Ishikawa (cell line): ENCODE measurements at regions not wholly inside any gene's neighbourhood (a gene's known extent, or its start where the extent isn't known, plus 50 kb on each side); places are given as distances from the start of the nearest gene placed in this dataset.

Experiments
- CEBPB ChIP-seq: IDR thresholded peaks from 2 replicates; pipeline ENCODE4 v1.6.1; 2012
- CREB1 ChIP-seq: IDR thresholded peaks from 2 replicates; pipeline ENCODE4 v1.6.1; 2012; ENCODE audit warnings: low read depth
- EGR1 ChIP-seq: IDR thresholded peaks from 2 replicates; pipeline ENCODE4 v1.6.1; 2012
- EP300 ChIP-seq: IDR thresholded peaks from 2 replicates; pipeline ENCODE4 v1.6.1; 2012; ENCODE audit warnings: borderline replicate concordance
- FOXM1 ChIP-seq: IDR thresholded peaks from 2 replicates; pipeline ENCODE4 v1.6.1; 2012; ENCODE audit warnings: low read depth, borderline replicate concordance
- MAX ChIP-seq: IDR thresholded peaks from 2 replicates; pipeline ENCODE4 v1.6.1; 2012
- NFIC ChIP-seq: IDR thresholded peaks from 2 replicates; pipeline ENCODE4 v1.6.1; 2012
- RAD21 ChIP-seq: IDR thresholded peaks from 2 replicates; pipeline ENCODE4 v1.6.1; 2012; ENCODE audit warnings: low read depth
- TAF1 ChIP-seq: IDR thresholded peaks from 2 replicates; pipeline ENCODE4 v1.6.1; 2012; ENCODE audit warnings: low read depth, mild to moderate bottlenecking
- TCF12 ChIP-seq: IDR thresholded peaks from 2 replicates; pipeline ENCODE4 v1.6.1; 2012; ENCODE audit warnings: low read depth
- TEAD4 ChIP-seq: IDR thresholded peaks from 2 replicates; pipeline ENCODE4 v1.6.1; 2012
- TF ChIP-seq, protein P1 (sequence below): IDR thresholded peaks from 2 replicates; pipeline ENCODE4 v1.6.1; 2012; ENCODE audit warnings: low read depth, mild to moderate bottlenecking

- no peak for TF ChIP-seq TEAD4
- no peak for TF ChIP-seq EP300
- TF ChIP-seq, protein P1, sequence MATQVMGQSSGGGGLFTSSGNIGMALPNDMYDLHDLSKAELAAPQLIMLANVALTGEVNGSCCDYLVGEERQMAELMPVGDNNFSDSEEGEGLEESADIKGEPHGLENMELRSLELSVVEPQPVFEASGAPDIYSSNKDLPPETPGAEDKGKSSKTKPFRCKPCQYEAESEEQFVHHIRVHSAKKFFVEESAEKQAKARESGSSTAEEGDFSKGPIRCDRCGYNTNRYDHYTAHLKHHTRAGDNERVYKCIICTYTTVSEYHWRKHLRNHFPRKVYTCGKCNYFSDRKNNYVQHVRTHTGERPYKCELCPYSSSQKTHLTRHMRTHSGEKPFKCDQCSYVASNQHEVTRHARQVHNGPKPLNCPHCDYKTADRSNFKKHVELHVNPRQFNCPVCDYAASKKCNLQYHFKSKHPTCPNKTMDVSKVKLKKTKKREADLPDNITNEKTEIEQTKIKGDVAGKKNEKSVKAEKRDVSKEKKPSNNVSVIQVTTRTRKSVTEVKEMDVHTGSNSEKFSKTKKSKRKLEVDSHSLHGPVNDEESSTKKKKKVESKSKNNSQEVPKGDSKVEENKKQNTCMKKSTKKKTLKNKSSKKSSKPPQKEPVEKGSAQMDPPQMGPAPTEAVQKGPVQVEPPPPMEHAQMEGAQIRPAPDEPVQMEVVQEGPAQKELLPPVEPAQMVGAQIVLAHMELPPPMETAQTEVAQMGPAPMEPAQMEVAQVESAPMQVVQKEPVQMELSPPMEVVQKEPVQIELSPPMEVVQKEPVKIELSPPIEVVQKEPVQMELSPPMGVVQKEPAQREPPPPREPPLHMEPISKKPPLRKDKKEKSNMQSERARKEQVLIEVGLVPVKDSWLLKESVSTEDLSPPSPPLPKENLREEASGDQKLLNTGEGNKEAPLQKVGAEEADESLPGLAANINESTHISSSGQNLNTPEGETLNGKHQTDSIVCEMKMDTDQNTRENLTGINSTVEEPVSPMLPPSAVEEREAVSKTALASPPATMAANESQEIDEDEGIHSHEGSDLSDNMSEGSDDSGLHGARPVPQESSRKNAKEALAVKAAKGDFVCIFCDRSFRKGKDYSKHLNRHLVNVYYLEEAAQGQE, result no peak
- TF ChIP-seq FOXM1, result no peak
- no peak for TF ChIP-seq CEBPB
- TF ChIP-seq RAD21, result no peak
- no peak for TF ChIP-seq MAX
- TF ChIP-seq NFIC, result no peak
- TF ChIP-seq TAF1, result no peak
- TF ChIP-seq EGR1, result no peak
- no peak for TF ChIP-seq TCF12
- TF ChIP-seq CREB1, result no peak
Measured at GRCh38 chr4:171674781-171675180, 138.4 kb upstream of the GALNTL6 start.
